ENCODE measurements at regions not wholly inside any gene's neighbourhood (a gene's known extent, or its start where the extent isn't known, plus 50 kb on each side); places are given as distances from the start of the nearest gene placed in this dataset.

GRCh38 chr14:48710133-48710532, 876.0 kb downstream of the RPS29 start:
- TF ChIP-seq CTCF (conservative IDR thresholded peaks at IDR 0.05) = no peak
- no peak for TF ChIP-seq ZFX (IDR thresholded peaks at IDR 0.05)

All from C4-2B (cell line).